Esophagus squamous epithelium (tissue), 5 donors: ENCODE measurements at regions not wholly inside any gene's neighbourhood (a gene's known extent, or its start where the extent isn't known, plus 50 kb on each side); places are given as distances from the start of the nearest gene placed in this dataset.
"Not testable (repeated sequence)": the region's sequence is repeated elsewhere in the genome, so short reads cannot be mapped to it uniquely, and the experiment has no call there.

Source experiments
- DNase-seq: peaks from one replicate; lab custom pipeline; 2025; lab: John Stamatoyannopoulos, UW
- H3K27ac ChIP-seq, 4 donors: fragments of 200-600 bp; sonication (generic); one replicate each; pipeline ENCODE4 v1.5.1; 2016 to 2019; ENCODE audit warnings: mild to moderate bottlenecking in 1 of 4
- H3K27me3 ChIP-seq, 4 donors: fragments of 200-600 bp; sonication (generic); 1 replicate in 3 of 4; 2 replicates in 1 of 4; pipeline versions ENCODE4 v1.5.1 to v1.6.0; 2017 to 2021; ENCODE audit warnings: antibody characterized with exemption in 1 of 4
- H3K36me3 ChIP-seq, 3 donors: fragments of 200-600 bp; sonication (generic); one replicate each; pipeline ENCODE4 v1.5.1; 2016 to 2019
- H3K4me1 ChIP-seq, 3 donors: fragments of 200-600 bp; sonication (generic); one replicate each; pipeline ENCODE4 v1.5.1; 2017 to 2019
- H3K4me3 ChIP-seq, 4 donors: fragments of 200-600 bp; sonication (generic); 1 replicate in 3 of 4; 2 replicates in 1 of 4; pipeline ENCODE4 v1.5.1; 2016 to 2019; ENCODE audit warnings: mild to moderate bottlenecking in 2 of 4, moderate library complexity in 1 of 4
- H3K9me3 ChIP-seq, 3 donors: fragments of 200-600 bp; sonication (generic); one replicate each; pipeline ENCODE4 v1.5.1; 2016 to 2019
- CTCF ChIP-seq, 6 experiments: fragments of 450-650 bp in 4 of 6; fragments of 200-600 bp in 2 of 6; sonication (generic) in 2 of 6; IDR thresholded peaks; one replicate each; pipeline ENCODE4 v1.5.1; 2016 to 2019; ENCODE audit warnings: antibody characterized with exemption in 6 of 6, mild to moderate bottlenecking in 4 of 6, moderate library complexity in 4 of 6
- POLR2A ChIP-seq, 4 donors: fragments of 450-650 bp; IDR thresholded peaks; one replicate each; pipeline ENCODE4 v1.6.1; 2017; ENCODE audit warnings: antibody characterized with exemption in 4 of 4, mild to moderate bottlenecking in 4 of 4, moderate library complexity in 3 of 4
- WGBS, 2 donors: methylation state at CpG; one replicate each; pipeline ENCODE4 v1.1.5; 2018; 5-methylcytosine and 5-hydroxymethylcytosine counted together
- intact Hi-C: fragments of 100-400 bp; cut with DNase I; formaldehyde crosslinking; loops from one replicate; pipeline ENCODE4 v1.15.0; 2022
- donor health status: DM: yes; HTN: yes; CAD: no.

GRCh38 chr13:50424993-50425392, 409.7 kb downstream of the KCNRG start:
- H3K9me3 ChIP-seq = no peaks in the 10 kb centered on the region
- 83 to 96% methylated on average over 2 of the region's 2 CpGs for WGBS, 2 donors
- TF ChIP-seq CTCF (IDR thresholded peaks at IDR 0.05) (no peak), POLR2A (IDR thresholded peaks at IDR 0.05) (no peak)

GRCh38 chr13:50425772-50426171, 410.5 kb downstream of the KCNRG start:
- H3K27me3 ChIP-seq = no peaks in the 10 kb centered on the region
- TF ChIP-seq POLR2A (IDR thresholded peaks at IDR 0.05) = no peak
- no peak for TF ChIP-seq CTCF (IDR thresholded peaks at IDR 0.05)
- no peak overlapping the region for H3K27ac ChIP-seq
- intact Hi-C loops = no loop called here
- no peaks in the 10 kb centered on the region for H3K9me3 ChIP-seq
- DNase-seq = no peak
- H3K36me3 ChIP-seq = no peaks in the 10 kb centered on the region
- peaks cover 13 to 48% (median 29%) of the 10 kb centered on the region in 3 donors for H3K4me1 ChIP-seq
- H3K4me3 ChIP-seq = no peak overlapping the region

More at GRCh38 chr13:50424993-50425392, 409.7 kb downstream of the KCNRG start:
- no peak overlapping the region for H3K4me3 ChIP-seq
- H3K27ac ChIP-seq = no peak overlapping the region
- no peaks in the 10 kb centered on the region for H3K27me3 ChIP-seq
- intact Hi-C loops = no loop called here
- H3K4me1 ChIP-seq = peaks cover 13 to 56% (median 33%) of the 10 kb centered on the region in 3 donors
- H3K36me3 ChIP-seq = no peaks in the 10 kb centered on the region
- no peak for DNase-seq

- Histone ChIP-seq H3K36me3 (no peaks in the 10 kb centered on the region), H3K27me3 (no peaks in the 10 kb centered on the region), H3K4me3 (no peak overlapping the region), H3K4me1 (peaks cover 6 to 36% (median 18%) of the 10 kb centered on the region in 3 donors), H3K9me3 (no peaks in the 10 kb centered on the region), H3K27ac (no peak overlapping the region)
- DNase-seq = no peak
- intact Hi-C loops = no loop called here
- TF ChIP-seq POLR2A (IDR thresholded peaks at IDR 0.05) (no peak), CTCF (IDR thresholded peaks at IDR 0.05) (no peak)
These were observed 411.7 kb downstream of the KCNRG start for GRCh38 chr13:50426927-50427326.

GRCh38 chr13:50427511-50427910, 412.3 kb downstream of the KCNRG start:
- H3K9me3 ChIP-seq, DNase-seq, H3K27me3 ChIP-seq, H3K4me3 ChIP-seq, H3K36me3 ChIP-seq, intact Hi-C loops, H3K27ac ChIP-seq: not testable (repeated sequence)
- H3K4me1 ChIP-seq = peaks cover under 1 to 30% (median 12%) of the 10 kb centered on the region in 3 donors
- WGBS, 2 donors = 89 to 91% methylated on average over 4 to 7 of the region's 9 CpGs

GRCh38 chr13:50428183-50428877, 413.1 kb downstream of the KCNRG start:
- intact Hi-C loops = no loop called here
- no peaks in the 10 kb centered on the region for H3K9me3 ChIP-seq
- WGBS, 2 donors = 64 to 71% methylated on average over 1 of the region's 1 CpG
- H3K36me3 ChIP-seq = no peaks in the 10 kb centered on the region
- TF ChIP-seq POLR2A (IDR thresholded peaks at IDR 0.05) = no peak
- TF ChIP-seq CTCF (IDR thresholded peaks at IDR 0.05) = no peak
- H3K27ac ChIP-seq = no peak overlapping the region
- no peak overlapping the region for H3K4me3 ChIP-seq
- H3K4me1 ChIP-seq = peaks cover 0 to 24% (median 10%) of the 10 kb centered on the region in 3 donors
- no peaks in the 10 kb centered on the region for H3K27me3 ChIP-seq
- DNase-seq = no peak
